Iris pigment epithelial cell (primary cell): ENCODE measurements at regions not wholly inside any gene's neighbourhood (a gene's known extent, or its start where the extent isn't known, plus 50 kb on each side); places are given as distances from the start of the nearest gene placed in this dataset.
A peak's percentile ranks its signal among the peaks of the same experiment; 100 is the strongest.
"Not testable (repeated sequence)": the region's sequence is repeated elsewhere in the genome, so short reads cannot be mapped to it uniquely, and the experiment has no call there.

Experiments
- DNase-seq: peaks from one replicate; pipeline ENCODE4 v3.0.0-alpha.2; 2011; ENCODE audit warnings: low read depth

DNA sequence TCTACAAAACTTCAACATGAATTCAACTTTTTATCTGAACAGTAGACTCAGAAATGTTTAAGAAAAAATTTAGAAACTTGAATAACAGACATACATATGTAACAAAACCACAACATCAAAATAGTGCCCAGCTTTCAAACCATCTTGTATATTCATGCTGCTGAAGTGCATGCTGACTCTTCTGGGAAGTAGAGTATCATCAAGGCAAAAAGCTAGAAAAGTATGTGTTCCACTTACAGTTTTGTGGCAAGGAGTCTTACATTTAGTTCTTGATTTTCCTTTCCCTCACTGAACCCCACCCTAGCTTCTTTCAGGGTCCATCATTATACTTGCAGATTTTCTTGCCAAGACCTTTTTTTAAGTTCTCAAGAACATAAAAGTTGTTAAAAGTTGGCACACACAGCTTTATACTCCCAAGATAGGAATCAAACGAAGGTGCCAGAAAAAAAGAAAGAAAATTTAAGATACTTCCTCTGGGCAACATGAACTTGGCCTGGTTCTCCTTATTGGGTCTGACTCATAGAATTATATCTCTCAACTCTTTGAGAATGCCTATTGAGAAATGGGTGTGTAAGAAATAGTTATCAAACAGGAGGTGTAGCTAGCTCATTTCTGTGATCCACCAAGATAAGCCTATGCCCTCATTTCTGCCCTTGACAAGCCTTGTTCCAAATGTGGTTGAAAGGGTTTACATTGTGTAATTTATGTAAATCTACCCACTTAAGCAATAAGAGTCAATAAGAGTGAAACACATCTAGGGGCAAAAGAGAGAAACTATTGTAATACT lies 667.6 kb upstream of the ACVR2A start:
- DNase-seq: peak; percentile 6

DNA sequence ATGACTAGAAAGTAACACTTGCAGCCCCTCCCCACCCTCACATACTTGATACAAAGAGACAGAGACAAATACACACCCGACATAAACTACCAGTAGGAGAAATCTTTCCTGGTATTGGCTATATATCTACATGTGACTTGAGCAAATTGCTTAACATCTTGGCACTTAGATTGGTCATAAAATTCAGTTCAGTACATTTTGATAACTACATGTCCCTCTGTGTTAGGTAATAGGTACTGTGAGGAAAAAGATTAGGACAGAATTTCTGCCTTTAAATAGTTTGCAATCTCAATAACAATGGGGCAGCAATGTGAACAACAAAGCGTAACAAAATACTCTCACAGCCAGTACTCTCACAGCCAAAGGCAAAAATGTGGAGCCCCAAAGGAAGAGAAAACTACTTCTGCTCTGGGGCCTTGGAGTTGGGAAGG lies 670.0 kb upstream of the ACVR2A start:
- no peak for DNase-seq

DNA sequence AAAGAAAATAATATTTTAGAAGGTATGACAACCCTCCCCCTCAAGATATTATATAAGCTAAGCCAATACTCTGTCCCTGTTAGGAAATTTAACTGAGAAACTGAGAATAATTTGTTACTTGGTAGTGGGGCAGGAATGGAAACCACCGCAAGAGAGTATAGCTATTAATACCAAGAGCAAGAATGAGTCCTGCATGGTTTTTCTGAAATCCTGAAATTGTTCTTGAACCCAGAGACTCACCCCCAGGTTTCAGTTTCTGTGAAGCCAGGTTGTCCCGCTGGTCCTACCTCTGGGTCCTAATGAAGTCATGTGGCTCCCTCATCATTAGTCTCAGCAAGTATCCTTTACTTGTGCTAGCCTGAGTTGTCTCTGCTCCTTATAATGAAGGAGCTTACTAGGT lies 671.0 kb upstream of the ACVR2A start:
- DNase-seq: no peak

DNA sequence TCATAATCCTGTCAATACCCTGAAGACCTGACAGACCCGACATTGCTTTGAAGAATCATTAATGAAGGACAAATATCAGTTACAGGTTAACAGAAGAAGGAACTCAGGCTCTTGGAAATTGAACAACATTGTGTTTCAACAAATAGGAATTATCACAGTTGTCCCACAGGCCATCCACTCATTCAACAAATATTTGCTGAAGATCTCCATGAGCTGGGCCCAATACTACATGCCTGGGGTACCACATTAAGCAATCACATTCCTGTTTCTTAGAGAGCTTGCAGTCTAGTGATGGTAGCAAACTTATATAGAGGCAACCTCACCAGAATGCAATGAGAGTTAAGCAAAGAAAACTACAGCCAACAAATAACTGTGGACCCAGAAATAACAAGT lies 671.6 kb upstream of the ACVR2A start:
- peak; percentile 40 for DNase-seq

- DNase-seq: no peak
These were observed 672.2 kb upstream of the ACVR2A start for GRCh38 chr2:147172493-147173188.

- no peak for DNase-seq
These were observed 672.9 kb upstream of the ACVR2A start for GRCh38 chr2:147171941-147172340.

DNA sequence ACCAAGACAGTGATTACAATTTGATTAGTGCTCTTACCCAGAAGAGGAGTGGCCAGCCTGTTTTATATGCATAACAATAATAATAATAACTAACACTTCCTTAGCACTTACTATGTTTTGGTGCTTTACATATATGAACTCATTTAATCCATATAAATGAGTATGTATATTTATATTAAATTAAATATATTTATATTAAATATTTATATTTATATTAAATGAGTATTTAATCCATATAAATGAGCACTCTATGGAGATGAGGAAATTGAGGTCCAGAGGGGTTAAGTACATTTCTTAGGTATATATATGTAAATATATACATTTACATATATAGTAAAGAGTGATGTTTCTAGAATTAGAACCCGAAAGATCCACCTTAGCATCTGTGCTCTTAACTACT lies 673.9 kb upstream of the ACVR2A start:
- no peak for DNase-seq

DNA sequence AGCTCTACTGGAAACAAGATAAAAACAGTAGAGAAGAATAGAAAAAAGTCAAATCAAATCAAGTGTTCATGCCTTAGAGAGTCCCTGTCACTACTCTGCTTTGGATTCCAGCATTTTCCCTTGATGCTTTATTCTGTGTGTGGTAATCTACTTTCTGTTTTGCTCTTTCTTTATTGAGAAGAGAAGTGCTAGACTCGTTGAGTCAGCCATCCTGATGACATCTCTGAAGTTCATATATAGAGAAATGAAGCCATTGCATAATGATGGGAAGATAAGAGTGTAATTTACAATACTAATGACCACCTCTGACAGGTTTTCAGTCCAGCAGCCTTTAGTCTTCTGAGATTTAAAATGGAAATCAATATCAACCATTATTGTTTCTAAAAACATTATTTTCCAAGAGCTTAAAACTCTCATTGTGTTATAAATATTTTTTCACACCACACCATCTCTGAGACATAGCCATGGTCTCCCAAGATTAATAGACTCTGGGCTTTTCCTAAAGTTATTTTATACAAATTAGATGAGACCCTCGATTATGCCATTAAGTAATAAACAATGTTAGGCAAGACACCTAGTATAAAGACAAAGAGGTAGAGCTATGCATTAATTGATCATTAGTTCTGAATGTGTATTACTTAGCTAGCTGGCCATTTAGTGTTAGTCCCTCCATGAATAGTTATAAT lies 679.0 kb upstream of the ACVR2A start:
- DNase-seq: no peak

DNA sequence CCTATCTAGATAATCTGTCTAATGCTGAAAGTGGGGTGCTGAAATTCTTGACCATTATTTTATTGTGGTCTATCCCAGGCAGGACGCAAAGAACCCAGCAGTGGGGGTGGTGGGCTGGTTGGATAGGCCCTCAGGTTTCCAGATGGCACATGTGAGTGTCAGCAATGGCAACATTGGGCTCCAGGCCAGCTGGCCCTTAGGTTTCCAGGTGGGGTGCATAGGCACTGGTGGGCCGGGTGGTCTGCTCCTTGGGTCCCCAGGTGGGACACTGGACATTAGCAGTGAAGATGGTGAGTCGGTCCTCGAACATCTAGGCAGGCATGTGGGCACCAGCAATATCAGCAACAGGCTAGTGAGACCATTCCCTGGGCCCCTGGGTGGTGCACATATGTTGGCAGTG lies 680.3 kb upstream of the ACVR2A start:
- no peak for DNase-seq

GRCh38 chr2:147161746-147162145 lies 683.1 kb upstream of the ACVR2A start:
- no peak for DNase-seq

- DNase-seq: no peak
These were observed 687.9 kb upstream of the ACVR2A start for GRCh38 chr2:147156970-147157369.

GRCh38 chr2:147150241-147150635 lies 694.6 kb upstream of the ACVR2A start:
- no peak for DNase-seq

DNA sequence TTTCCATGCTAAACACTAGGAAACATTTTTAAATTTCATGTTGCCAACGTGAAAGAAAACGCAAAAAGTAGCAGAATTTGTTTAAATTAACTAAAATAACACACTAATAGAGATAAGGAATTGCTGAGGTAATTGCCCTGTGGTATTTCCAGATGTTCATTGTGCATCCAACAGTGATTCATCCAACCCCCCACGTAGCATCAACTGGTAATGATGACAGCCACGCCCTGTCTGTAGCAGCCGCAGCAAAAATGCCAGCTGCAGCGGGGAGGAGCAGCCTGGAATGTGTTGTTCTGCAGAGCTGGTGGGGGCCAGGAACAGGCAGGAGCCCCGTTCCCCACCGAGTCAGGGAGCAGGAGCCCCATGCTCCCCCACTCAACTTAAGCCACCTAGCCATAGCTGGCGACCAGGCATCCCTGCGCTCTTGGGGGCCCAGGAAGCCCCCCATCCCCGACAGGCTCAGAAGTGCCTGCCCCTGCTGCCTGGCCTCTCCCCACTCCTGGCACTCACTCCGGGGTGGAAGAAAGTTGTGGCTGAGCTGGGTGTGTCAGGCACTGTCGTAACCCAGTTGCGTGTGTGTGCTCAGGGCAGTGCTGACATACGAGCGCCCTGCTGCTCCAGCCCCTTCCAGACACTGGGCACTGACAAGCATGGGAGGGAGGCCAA lies 695.1 kb upstream of the ACVR2A start:
- peak; percentile 15 for DNase-seq

GRCh38 chr2:147147802-147148201 lies 697.0 kb upstream of the ACVR2A start:
- DNase-seq: no peak

DNA sequence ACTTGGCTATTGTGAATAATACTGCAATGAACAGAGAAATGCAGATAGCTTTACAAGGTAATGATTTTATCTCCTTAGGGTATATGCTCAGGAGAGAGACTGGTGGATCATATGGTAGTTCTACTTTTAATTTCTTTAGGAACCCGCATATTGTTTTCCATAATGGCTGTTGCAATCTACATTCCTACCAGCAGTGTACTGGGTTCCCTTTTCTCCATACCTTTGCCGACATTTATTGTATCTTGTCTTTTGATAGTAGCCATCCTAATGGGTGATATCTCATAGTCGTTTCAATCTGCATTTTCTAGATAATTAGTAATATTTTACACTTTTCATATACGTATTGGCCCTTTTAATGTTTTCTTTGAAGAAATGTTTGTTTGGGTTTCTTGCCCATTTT lies 702.9 kb upstream of the ACVR2A start:
- DNase-seq: no peak

DNA sequence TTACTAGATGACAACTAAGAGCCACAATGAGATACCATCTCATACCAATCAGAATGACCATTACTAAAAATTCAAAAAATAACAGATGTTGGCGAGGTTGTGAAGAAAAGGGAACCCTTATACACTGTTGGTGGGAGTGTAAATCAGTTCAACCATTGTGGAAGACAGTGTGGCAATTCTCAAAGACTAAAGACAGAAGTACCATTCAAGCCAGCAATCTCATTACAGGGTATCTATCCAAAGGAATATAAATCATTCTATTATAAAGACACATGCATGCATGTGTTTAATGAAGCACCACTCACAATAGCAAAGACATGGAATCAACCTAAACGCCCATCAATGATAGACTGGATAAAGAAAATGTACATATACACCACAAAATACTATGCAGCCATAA lies 705.1 kb upstream of the ACVR2A start:
- not testable (repeated sequence) for DNase-seq

- DNase-seq: peak; percentile 2
These were observed 707.1 kb upstream of the ACVR2A start for GRCh38 chr2:147137711-147138110.

GRCh38 chr2:147135376-147135775 lies 709.5 kb upstream of the ACVR2A start:
- DNase-seq: no peak

DNA sequence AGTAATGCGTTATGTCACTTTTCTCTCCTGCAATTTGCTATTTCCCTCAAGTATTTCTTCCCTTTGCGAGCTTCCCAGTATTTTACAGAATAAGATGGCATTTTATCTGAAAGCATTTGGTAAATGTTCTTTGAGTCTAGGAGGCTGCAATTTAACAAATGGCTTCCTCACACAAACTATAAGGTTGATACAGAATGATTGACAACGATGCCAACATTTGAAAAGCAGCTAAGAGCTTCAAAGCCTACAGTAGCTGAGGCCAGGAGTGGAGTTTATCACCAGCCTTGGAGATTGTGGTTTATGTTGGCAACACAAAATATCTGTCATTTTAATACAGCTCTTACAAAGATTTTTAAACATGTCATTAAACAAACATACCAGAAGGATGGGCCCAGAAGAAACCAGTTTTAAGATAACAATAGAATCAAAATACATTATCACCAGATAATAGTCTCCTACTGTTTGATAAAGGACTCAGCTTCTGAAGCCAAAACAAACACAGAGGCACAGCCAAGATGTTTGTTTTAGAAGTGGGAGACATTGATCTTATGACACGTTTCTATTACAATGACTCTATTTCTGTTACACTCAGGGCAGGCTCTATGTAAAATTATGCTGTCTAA lies 711.4 kb upstream of the ACVR2A start:
- DNase-seq: no peak

- no peak for DNase-seq
These were observed 719.7 kb upstream of the ACVR2A start for GRCh38 chr2:147125145-147125544.

DNA sequence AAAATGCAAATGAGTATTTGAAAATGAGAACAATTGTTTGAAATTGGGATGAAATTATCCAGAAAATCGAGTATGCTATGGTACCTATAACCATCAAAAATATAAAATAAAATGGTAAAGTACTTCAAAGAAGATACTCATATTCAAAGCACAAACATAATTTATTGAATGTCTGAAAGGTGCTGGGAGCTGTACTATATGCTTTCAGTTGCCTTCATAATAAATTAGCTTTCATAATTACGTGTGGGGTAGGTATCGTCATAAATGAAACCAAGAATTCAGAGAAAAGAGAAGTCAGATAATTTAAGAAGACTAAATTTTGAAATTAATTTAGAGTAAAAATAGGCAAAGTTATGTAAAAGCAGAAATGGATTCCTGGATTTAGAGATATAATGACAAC lies 721.9 kb upstream of the ACVR2A start:
- no peak for DNase-seq

DNA sequence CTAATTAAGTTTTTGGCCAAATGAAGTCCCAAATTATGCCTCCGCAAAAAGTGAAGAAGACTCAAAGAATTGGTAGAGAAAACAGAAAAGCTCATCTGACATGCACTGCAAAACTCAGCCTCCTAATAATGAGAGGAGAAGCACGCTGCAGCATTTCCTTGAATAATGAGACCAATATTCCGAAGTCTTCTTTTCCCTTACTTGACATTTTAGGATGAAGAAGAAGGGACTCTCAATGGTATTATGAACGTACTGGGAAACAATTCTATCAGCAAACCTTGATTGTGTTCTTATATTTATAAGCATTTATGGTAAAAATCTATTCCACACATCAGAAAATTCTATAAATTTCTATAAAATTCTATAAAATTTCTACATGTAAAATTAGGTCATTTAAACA lies 733.9 kb upstream of the ACVR2A start:
- DNase-seq: no peak
